D341Med (cell line): ENCODE measurements at regions not wholly inside any gene's neighbourhood (a gene's known extent, or its start where the extent isn't known, plus 50 kb on each side); places are given as distances from the start of the nearest gene placed in this dataset.

Experiments
- DNase-seq: peaks from one replicate; pipeline ENCODE4 v3.0.0; 2012; ENCODE audit warnings: low spot score

GRCh38 chr5:164350236-164350635 is 844.8 kb downstream of the MAT2B start:
- DNase-seq = no peak

GRCh38 chr5:164351245-164351834 is 845.9 kb downstream of the MAT2B start:
- no peak for DNase-seq

GRCh38 chr5:164352695-164353094 is 847.3 kb downstream of the MAT2B start:
- no peak for DNase-seq

- DNase-seq = no peak
Observed at GRCh38 chr5:164353155-164353554, 847.7 kb downstream of the MAT2B start.

GRCh38 chr5:164354139-164354751 is 848.8 kb downstream of the MAT2B start:
- no peak for DNase-seq

GRCh38 chr5:164355267-164355830 is 849.9 kb downstream of the MAT2B start:
- DNase-seq = no peak

- DNase-seq = no peak
Observed at GRCh38 chr5:164356790-164357189, 851.4 kb downstream of the MAT2B start.

GRCh38 chr5:164357395-164358033 is 852.1 kb downstream of the MAT2B start:
- DNase-seq = no peak

GRCh38 chr5:164358531-164359259 is 853.3 kb downstream of the MAT2B start:
- DNase-seq = no peak

- DNase-seq = no peak
Observed at GRCh38 chr5:164359260-164360255, 854.1 kb downstream of the MAT2B start.

GRCh38 chr5:164360589-164360988 is 855.2 kb downstream of the MAT2B start:
- DNase-seq = no peak

GRCh38 chr5:164361986-164362385 is 856.6 kb downstream of the MAT2B start:
- peak; percentile 32 for DNase-seq

GRCh38 chr5:164362835-164363234 is 857.4 kb downstream of the MAT2B start:
- DNase-seq = no peak

GRCh38 chr5:164364237-164365208 is 859.1 kb downstream of the MAT2B start:
- no peak for DNase-seq

GRCh38 chr5:164370841-164371240 is 865.4 kb downstream of the MAT2B start:
- DNase-seq = no peak

- DNase-seq = no peak
Observed at GRCh38 chr5:164372892-164373291, 867.5 kb downstream of the MAT2B start.

GRCh38 chr5:164373876-164374275 is 868.5 kb downstream of the MAT2B start:
- no peak for DNase-seq

- DNase-seq = no peak
Observed at GRCh38 chr5:164375051-164375450, 869.6 kb downstream of the MAT2B start.

- DNase-seq = no peak
Observed at GRCh38 chr5:164376843-164377242, 871.4 kb downstream of the MAT2B start.

- no peak for DNase-seq
Observed at GRCh38 chr5:164377746-164378145, 872.3 kb downstream of the MAT2B start.
